Aorta (tissue), 5 donors: ENCODE measurements at regions not wholly inside any gene's neighbourhood (a gene's known extent, or its start where the extent isn't known, plus 50 kb on each side); places are given as distances from the start of the nearest gene placed in this dataset.
"Not testable (repeated sequence)": the region's sequence is repeated elsewhere in the genome, so short reads cannot be mapped to it uniquely, and the experiment has no call there.

ENCODE experiments used
- ATAC-seq: fragments of 200-7000 bp; cut with Tn5 transposase; one replicate; pipeline ENCODE4 v1.9.1; 2022; ENCODE audit warnings: moderate library complexity; ENCODE audit not compliant: low FRiP score
- DNase-seq, 2 donors: peaks; one replicate each; pipeline ENCODE4 v3.0.0-alpha.2; 2020
- H3K27ac ChIP-seq, 2 donors: one replicate each; pipeline ENCODE4 v1.5.1; 2013; ENCODE audit warnings: low read length in 2 of 2, mild to moderate bottlenecking in 2 of 2, moderate library complexity in 2 of 2, control low read depth in 1 of 2, inconsistent platforms in 1 of 2, low read depth in 1 of 2
- H3K27me3 ChIP-seq, 2 donors: one replicate each; pipeline ENCODE4 v1.6.1; 2013; ENCODE audit warnings: control low read depth in 1 of 2, low read length in 1 of 2, mild to moderate bottlenecking in 1 of 2, moderate library complexity in 1 of 2; ENCODE audit not compliant: insufficient read depth in 2 of 2, control insufficient read depth in 1 of 2
- H3K36me3 ChIP-seq, 2 donors: one replicate each; pipeline ENCODE4 v1.6.1; 2013; ENCODE audit warnings: control low read depth in 1 of 2, low read length in 1 of 2, mild to moderate bottlenecking in 1 of 2; ENCODE audit not compliant: insufficient read depth in 2 of 2, control insufficient read depth in 1 of 2
- H3K4me1 ChIP-seq, 2 donors: one replicate each; pipeline ENCODE4 v1.6.1; 2013; ENCODE audit warnings: low read length in 2 of 2, control low read depth in 1 of 2, mild to moderate bottlenecking in 1 of 2, moderate library complexity in 1 of 2; ENCODE audit not compliant: insufficient read depth in 2 of 2, control insufficient read depth in 1 of 2
- H3K4me3 ChIP-seq, 2 donors: one replicate each; pipeline ENCODE4 v1.5.1; 2013; ENCODE audit warnings: low read length in 2 of 2, control low read depth in 1 of 2, mild to moderate bottlenecking in 1 of 2
- H3K9me3 ChIP-seq: one replicate; pipeline ENCODE4 v1.6.1; 2013; ENCODE audit warnings: mild to moderate bottlenecking, low read length; ENCODE audit not compliant: control insufficient read depth
- WGBS, 2 donors: extraction: QIAGEN DNeasy Blood & Tissue Kit; methylation state at CpG; one replicate each; pipeline ENCODE4 v1.1.7; 2013; 5-methylcytosine and 5-hydroxymethylcytosine counted together
- intact Hi-C, 2 donors: fragments of 100-400 bp; cut with DNase I; formaldehyde crosslinking; loops; one replicate each; pipeline versions ENCODE4 v1.14.2 to v1.15.0; 2022
- donor health status: healthy with polysubstance abuse.
- donor health status: Bipolar disorder and iron deficiency.
- donor health status: DM: no; HTN: no; CAD: no.
- donor health status: DM: no; HTN: no; CAD: no.
- donor health status: DM: yes; HTN: yes; CAD: no.

DNA sequence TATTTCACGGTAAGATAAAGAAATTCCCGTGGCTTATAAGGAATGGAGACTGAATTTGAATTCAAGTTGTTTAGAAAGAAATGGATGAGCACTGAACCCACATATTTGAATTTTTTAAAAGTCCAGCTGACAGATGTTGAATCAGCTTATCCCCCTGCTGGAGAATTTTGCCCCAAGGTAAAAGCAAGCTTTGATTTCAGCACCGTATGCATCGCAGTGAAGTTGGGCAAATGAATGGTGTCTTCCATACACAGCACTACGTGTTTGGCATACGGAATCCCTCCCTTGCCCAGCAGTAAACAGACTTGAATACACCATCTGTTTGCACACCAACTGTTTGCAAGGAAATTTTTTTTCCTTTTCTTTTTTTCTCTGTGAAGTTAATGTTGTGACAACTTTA lies 77.5 kb upstream of the PEG3 start:
- peaks cover 9% of the 10 kb centered on the region for H3K9me3 ChIP-seq
- intact Hi-C loops = no loop called here
- H3K36me3 ChIP-seq = no peaks in the 10 kb centered on the region
- no peaks in the 10 kb centered on the region for H3K27me3 ChIP-seq
- ATAC-seq (no peak), DNase-seq (no peak)
- no peak overlapping the region for H3K4me3 ChIP-seq
- no peaks in the 10 kb centered on the region for H3K4me1 ChIP-seq
- WGBS, 2 donors = 20 to 21% methylated on average over 6 of the region's 6 CpGs
- no peak overlapping the region for H3K27ac ChIP-seq

DNA sequence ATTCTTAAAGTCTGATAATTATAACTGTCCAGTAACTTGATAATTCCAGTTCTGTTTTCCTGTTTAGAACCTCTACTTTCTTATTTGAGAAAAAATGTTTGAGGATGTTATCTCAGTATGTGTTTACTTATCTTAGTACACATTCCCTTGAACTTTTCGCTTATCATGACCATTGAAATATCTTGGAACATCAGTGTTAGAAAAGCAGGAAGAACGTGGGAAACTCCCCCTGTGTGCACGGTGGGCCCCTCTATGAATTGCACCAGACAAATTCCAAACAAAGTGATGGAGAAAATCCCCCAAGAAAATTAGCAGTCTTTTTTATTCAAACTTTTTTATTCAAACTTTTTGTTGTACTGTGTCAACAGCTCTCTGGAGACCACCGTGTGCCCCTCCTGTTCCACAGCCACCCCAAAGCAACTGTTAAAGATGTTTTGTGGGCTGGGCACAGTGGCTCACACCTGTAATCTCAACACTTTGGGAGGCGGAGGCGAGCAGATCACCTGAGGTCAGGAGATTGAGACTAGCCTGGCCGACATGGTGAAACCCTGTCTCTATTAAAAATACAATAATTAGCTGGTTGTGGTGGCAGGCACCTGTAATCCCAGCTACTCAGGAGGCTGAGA lies 78.3 kb upstream of the PEG3 start:
- WGBS, 2 donors = 53 to 56% methylated on average over 7 of the region's 7 CpGs
- DNase-seq (no peak), ATAC-seq (no peak)
- no peak overlapping the region for H3K27ac ChIP-seq
- H3K4me3 ChIP-seq = no peak overlapping the region
- no peaks in the 10 kb centered on the region for H3K27me3 ChIP-seq
- H3K4me1 ChIP-seq = no peaks in the 10 kb centered on the region
- intact Hi-C loops = no loop called here
- peaks cover 13% of the 10 kb centered on the region for H3K9me3 ChIP-seq
- H3K36me3 ChIP-seq = no peaks in the 10 kb centered on the region

DNA sequence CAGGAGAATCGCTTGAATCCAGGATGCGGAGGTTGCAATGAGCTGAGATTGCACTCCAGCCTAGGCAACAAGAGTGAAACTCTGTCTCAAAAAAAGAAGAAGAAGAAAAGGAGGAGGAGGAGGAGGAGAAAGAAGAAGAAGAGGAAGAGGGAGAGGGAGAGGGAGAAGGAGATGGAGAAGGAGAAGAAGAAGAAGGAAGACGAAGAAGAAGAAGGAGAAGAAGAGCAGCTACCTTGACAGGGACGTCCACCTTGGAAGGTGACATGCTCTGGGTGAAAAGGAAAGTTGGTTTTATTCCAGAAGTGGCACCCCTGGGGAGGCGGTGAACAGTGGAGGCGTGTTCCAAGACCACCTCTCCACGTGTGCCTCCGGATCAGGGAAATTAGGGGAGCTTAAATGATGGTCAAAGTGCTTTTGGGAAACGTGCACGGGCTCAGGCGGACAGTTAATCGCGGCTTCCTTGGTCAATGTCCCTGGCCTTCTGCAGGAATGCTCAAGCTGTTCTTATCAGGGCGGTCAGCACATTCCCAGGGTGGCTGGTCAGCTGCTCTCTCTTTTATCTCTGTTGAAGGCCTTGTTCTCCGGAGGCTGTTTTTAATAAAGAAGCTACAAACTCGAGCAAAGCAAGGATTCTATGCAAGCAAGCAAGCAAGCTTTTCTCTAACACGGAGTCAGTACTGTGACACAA lies 78.9 kb upstream of the PEG3 start:
- Histone ChIP-seq H3K27me3 (no peaks in the 10 kb centered on the region), H3K4me3 (no peak overlapping the region), H3K36me3 (no peaks in the 10 kb centered on the region), H3K9me3 (peaks cover 13% of the 10 kb centered on the region), H3K27ac (no peak overlapping the region), H3K4me1 (no peaks in the 10 kb centered on the region)
- 76 to 81% methylated on average over 17 of the region's 17 CpGs for WGBS, 2 donors
- no peak for ATAC-seq
- DNase-seq = no peak
- intact Hi-C loops = no loop called here

DNA sequence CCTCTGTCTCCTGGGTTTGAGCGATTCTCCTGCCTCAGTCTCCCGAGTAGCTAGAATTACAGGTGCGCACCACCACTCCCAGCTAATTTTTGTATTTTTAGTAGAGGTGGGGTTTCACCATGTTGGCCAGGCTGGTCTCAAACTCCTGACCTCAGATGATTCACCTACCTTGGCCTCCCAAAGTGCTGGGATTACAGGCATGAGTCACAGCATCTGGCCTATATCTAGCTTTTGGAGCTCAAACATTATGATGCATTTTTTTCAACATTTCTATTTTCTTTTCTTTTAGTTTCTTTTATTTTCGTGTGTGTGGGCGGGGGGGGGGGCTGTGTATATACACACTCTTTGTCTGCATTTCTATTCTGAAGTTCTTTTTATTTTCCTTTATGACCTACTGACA lies 85.6 kb upstream of the PEG3 start:
- intact Hi-C loops = not testable (repeated sequence)

DNA sequence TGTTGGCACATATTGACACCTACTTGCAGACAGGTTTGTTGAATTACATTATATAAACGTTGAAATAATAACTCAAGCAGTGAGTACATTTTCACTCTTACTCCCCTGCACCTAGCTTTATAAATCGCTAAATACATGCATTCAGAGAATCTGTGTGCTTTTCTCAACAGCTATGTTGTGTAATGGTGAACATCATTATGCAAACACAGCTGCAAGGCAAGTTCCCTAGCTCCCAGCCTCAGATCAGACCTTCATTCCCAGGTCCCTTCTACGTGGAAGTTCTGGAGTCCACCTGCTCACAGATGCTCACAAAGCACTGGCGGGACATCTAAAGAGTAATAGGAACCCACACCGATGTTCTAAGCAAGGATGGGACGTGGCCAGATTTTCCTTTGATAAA lies 86.8 kb upstream of the PEG3 start:
- DNase-seq = no peak
- Histone ChIP-seq H3K4me1 (no peaks in the 10 kb centered on the region), H3K36me3 (no peaks in the 10 kb centered on the region), H3K4me3 (no peak overlapping the region), H3K9me3 (peaks cover 8% of the 10 kb centered on the region), H3K27me3 (no peaks in the 10 kb centered on the region), H3K27ac (no peak overlapping the region)
- no peak for ATAC-seq
- 79 to 82% methylated on average over 6 of the region's 6 CpGs for WGBS, 2 donors
- intact Hi-C loops = no loop called here

More for the DNA sequence above, 85.6 kb upstream of the PEG3 start:
- not testable (repeated sequence) for H3K36me3 ChIP-seq, H3K4me1 ChIP-seq, ATAC-seq, DNase-seq, H3K9me3 ChIP-seq, H3K27me3 ChIP-seq, H3K27ac ChIP-seq, H3K4me3 ChIP-seq
- 67 to 68% methylated on average over 5 of the region's 5 CpGs for WGBS, 2 donors

DNA sequence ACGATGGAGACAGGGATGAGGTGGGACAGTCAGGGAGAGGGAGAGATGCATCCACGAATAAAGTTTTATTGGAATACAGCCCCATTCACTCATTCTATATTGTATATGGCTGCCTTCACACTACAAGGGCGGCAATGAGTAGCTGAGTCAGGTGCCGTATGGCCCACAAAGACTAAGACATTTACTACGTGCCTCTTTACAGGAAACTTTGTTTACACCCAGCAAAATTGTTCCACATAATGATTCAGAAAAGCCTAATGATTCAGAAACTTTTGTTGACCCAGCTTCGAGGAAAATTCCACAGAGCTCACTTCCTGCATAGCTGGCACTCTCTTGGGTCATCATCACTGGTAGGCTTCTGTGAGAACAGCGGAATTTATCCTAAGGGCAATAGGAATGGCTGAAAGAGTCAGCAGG lies 87.3 kb upstream of the PEG3 start:
- ATAC-seq (no peak), DNase-seq (no peak)
- Histone ChIP-seq H3K27me3 (no peaks in the 10 kb centered on the region), H3K4me3 (no peak overlapping the region), H3K36me3 (no peaks in the 10 kb centered on the region), H3K27ac (no peak overlapping the region), H3K9me3 (peaks cover 5% of the 10 kb centered on the region), H3K4me1 (no peaks in the 10 kb centered on the region)
- WGBS, 2 donors = 66 to 69% methylated on average over 7 of the region's 7 CpGs
- intact Hi-C loops = no loop called here

DNA sequence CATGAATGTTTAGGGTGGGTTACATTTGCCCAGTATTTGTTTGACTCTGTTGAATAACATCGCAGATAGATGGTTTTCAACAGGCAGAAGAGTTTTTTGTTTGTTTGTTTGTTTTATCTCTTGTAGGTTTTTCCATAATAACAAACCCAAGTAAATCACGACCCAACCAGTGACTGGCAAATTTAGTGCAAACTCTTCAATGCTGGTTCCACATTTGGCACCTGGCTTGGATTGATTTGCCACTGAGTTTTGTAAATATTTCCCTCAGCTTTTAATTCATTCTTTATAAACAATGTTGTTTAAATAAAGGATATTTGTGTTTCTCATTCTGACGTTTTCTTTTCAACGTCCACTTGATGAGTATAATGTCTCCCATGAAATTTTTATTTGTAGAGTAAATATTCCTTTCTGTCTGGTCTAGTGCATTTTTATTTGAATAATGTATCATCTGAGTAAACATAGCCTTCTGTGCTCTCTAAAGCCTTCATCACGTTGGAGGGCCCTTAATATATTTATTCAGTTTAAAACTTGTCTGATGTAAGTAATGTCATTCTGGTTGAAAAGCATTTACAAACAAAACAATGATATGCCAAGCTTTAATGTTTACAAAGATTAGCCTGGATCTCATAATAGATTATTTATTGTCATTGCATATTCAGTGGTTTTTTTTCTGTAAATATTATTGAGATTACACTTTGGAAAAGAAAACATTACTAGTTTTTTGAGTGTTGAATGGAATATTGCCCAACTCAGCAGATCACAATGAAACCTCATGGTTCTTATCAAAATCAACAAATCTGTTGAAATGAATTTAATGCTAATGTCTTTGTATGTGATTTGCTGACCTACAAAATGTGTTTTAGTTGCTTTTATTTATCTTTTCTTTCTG lies 90.4 kb upstream of the PEG3 start:
- Histone ChIP-seq H3K4me1 (no peaks in the 10 kb centered on the region), H3K4me3 (no peak overlapping the region), H3K9me3 (no peaks in the 10 kb centered on the region), H3K36me3 (no peaks in the 10 kb centered on the region), H3K27ac (no peak overlapping the region), H3K27me3 (no peaks in the 10 kb centered on the region)
- no peak for DNase-seq
- intact Hi-C loops = no loop called here
- WGBS, 2 donors = 27 to 33% methylated on average over 5 of the region's 5 CpGs
- no peak for ATAC-seq

DNA sequence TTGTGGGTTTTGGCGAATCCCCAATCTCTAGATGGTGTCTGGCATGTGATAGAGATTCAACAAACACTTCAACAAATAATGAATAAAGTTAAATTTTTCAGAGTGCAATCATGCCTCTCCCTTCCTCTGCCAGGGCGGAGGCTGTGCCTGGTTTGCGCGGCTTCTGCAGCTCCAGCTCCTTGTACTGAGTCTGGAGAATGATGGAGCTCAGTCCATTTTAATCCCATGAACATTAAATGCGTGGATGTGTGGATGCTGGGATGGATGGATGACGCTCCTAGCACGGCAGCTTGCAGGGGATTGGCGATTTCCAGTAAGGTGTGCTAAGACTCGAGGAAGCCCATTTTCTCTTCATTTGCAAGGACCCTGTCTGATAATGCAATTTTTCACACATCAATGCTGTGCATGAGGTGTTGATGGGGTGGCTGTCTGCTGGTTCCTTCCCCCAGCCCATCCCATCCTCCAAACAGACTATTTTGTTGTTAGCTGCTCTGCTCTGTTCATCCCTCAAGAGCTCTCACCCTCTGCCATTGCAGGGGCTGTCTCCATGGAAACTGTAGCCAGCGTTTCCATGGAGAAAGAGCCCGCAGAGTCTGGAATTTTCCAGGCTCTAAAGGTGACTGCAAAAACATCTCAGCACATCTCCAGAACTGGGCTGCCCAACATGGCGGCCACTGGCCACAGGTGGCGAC lies 92.6 kb upstream of the PEG3 start:
- ATAC-seq = no peak
- no peaks in the 10 kb centered on the region for H3K9me3 ChIP-seq
- DNase-seq = no peak
- no peak overlapping the region for H3K27ac ChIP-seq
- intact Hi-C loops = no loop called here
- no peaks in the 10 kb centered on the region for H3K36me3 ChIP-seq
- H3K4me3 ChIP-seq = no peak overlapping the region
- 73 to 75% methylated on average over 13 of the region's 13 CpGs for WGBS, 2 donors
- H3K4me1 ChIP-seq = no peaks in the 10 kb centered on the region
- H3K27me3 ChIP-seq = no peaks in the 10 kb centered on the region
